ENCODE measurements at regions not wholly inside any gene's neighbourhood (a gene's known extent, or its start where the extent isn't known, plus 50 kb on each side); places are given as distances from the start of the nearest gene placed in this dataset.

DNA sequence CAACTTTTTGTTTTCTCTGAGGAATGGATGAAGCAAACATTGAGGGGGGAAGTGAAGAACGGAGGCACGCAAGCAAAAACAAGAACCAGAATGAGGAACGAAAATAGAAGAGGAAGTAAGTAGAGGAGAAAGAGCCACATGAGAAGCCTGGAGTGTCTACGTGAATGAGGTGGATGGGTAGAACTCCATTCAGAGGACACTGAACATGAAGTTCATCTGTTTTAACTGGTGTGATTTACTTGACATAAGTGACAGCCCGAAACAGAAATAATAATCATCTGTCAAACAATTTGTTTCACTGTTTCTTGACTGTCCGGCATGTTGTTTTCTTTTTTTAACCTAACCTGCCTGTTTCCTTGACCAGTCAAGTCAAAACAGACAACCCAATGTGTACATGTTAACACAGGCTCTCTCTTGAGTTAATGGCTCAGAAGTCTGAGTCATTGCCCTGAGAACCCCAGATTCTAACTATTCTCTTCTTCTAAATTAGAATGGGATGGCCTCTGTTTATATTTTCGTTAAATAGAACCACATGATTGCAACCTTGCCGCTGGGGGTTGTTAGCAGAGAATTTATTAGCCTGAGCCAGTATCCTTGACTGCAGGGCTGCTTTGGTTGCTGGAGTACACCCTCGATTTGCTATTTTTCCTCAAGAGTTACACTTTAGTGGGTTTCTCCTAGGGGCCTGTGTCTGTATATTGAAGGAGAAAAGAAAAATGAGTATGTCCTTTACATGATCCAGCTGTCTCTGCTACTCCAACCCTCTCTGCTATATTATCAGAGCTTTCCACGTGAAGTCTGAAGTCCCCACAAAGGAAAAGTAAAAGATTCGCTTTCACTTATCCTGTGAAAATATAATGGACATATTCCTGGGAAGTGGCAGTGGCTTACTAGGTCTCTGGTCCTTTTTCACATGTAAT is 151.7 kb downstream of the ZC3H11B start:
- TF ChIP-seq, protein P1, sequence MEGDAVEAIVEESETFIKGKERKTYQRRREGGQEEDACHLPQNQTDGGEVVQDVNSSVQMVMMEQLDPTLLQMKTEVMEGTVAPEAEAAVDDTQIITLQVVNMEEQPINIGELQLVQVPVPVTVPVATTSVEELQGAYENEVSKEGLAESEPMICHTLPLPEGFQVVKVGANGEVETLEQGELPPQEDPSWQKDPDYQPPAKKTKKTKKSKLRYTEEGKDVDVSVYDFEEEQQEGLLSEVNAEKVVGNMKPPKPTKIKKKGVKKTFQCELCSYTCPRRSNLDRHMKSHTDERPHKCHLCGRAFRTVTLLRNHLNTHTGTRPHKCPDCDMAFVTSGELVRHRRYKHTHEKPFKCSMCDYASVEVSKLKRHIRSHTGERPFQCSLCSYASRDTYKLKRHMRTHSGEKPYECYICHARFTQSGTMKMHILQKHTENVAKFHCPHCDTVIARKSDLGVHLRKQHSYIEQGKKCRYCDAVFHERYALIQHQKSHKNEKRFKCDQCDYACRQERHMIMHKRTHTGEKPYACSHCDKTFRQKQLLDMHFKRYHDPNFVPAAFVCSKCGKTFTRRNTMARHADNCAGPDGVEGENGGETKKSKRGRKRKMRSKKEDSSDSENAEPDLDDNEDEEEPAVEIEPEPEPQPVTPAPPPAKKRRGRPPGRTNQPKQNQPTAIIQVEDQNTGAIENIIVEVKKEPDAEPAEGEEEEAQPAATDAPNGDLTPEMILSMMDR (IDR thresholded peaks at IDR 0.05 in 4 of 5, conservative IDR thresholded peaks at IDR 0.05 in 1 of 5) = no peak
- TF ChIP-seq POLR2A (IDR thresholded peaks at IDR 0.05) = no peak
